GM18858 (cell line): ENCODE measurements at regions not wholly inside any gene's neighbourhood (a gene's known extent, or its start where the extent isn't known, plus 50 kb on each side); places are given as distances from the start of the nearest gene placed in this dataset.

Experiments
- ATAC-seq: cut with Tn5 transposase; IDR thresholded peaks from one replicate; pipeline ENCODE4 v1.9.1; 2021; ENCODE audit not compliant: unreplicated experiment

DNA sequence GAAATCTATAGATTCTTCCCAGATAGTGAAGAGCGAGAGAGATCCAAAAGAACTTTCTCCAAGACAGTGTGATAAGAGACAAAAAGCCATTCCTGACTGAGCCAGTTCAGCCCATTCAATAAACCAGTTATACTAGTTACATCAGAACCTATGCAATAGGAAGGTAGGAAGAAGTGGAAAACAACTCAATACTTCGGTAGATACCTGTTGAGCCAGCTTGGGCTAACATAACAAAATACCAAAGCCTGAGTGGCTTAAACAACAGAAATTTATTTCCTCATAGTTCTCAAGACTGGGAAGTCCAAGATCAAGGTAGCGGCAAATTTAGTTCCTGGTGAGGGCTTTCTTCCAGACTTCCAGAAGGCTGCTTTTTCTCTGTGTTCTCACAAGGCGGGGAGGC lies 214.5 kb upstream of the GRAMD2B start:
- ATAC-seq = no peak

DNA sequence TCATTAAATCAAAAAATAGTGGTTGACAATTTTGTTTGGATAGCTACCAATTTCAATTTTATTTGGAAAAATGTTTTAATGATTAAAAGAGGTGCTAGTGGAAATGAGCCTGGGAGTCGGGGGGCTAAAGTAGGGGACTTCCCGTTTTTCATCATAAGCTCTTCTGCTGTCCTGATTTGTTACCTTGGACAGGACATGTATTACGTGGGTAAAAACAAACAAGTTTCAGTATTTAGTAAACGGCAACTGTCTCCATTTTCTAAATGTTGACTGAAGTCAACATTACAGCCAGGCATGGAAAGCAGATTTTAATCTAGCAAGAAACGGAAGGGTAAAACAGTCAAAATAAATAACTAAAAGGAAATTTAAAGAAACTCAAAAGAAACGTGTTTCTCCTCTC lies 212.3 kb upstream of the GRAMD2B start:
- ATAC-seq = no peak

DNA sequence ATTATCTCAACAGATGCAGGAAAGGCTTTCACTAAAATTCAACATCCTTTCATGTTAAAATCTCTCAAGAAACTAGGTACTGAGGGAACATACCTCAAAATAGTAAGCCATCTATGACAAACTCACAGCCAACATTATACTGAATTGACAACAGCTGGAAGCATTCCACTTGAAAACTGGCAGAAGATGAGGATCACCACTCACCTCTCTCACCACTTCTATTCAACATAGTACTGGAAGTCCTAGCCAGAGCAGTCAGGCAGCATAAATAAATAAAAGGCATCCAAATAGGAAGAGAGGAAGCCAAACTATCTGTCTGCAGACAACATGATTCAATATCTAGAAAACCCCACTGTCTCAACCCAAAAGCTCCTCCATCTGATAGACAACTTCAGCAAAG lies 203.6 kb upstream of the GRAMD2B start:
- ATAC-seq = no peak

DNA sequence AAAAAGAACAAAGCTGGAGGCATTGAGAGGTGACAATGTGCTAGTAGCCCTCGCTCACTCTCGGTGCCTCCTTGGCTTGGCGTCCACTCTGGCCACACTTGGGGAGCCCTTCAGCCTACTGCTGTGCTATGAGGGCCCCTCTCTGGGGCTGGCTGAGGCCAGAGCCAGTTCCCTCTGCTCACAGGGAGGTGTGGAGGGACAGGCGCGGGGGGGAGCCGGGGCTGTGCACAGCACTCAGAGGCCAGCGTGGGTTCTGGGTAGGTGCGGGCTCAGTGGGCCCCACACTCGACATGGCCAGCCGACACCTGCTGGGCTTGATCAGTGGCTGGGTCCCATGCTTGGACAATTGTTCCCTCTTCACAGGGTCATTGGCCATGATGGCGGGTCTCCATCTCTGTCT lies 202.5 kb upstream of the GRAMD2B start:
- ATAC-seq = no peak

DNA sequence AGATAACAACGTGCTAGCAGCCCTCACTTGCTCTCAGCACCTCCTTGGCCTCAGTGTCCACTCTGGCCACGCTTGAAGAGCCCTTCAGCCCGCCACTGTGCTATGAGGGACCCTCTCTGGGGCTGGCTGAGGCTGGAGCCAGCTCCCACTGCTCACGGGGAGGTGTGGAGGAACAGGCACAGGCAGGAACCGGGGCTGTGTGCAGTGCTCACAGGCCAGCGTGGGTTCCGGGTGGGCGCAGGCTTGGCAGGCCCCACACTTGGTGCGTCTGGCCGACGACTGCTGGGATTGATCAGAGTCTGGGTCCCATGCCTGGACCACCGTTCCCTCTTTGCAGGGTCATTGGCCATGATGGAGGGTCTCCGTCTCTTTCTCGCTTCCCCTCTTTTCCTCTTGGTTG lies 194.3 kb upstream of the GRAMD2B start:
- ATAC-seq = no peak

DNA sequence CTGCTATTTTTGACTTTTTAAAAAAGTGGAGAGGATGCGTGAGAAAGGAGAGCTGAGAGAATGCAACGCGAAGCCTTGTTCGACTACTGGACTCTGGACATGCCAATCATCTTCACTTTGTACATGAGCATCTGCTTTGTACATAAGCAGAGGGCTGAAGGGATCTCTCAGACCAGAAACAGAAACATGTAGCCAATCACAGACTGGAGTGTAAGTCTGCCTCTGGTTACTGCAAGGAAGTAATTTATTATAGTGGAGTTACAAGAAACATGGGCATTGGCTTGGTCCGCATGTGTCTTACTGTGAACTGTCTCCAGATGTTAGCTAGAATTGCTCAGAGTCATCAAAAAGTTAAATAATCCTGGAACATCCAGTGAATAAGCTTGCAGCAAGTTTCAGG lies 190.0 kb upstream of the GRAMD2B start:
- no peak for ATAC-seq

- ATAC-seq = peak; percentile 51
These were observed 188.5 kb upstream of the GRAMD2B start for GRCh38 chr5:126234563-126235195.

DNA sequence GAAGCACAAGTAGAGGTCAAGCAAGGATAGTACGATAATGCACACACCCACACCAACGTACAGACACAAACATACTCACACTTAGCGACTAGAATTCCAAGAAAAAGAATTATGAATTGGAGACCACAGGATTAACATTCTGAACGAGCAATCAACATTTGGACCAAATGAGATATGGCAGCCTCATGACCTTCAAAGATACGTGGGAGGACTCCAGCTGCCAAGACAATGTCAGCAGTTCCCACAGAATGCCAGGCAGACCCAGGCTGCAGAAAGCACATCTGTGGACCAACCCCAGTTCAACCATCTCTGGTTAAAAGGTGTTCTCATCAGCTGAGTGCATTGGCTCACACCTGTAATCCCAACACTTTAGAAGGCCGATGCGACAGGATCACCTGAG lies 187.6 kb upstream of the GRAMD2B start:
- ATAC-seq = no peak

DNA sequence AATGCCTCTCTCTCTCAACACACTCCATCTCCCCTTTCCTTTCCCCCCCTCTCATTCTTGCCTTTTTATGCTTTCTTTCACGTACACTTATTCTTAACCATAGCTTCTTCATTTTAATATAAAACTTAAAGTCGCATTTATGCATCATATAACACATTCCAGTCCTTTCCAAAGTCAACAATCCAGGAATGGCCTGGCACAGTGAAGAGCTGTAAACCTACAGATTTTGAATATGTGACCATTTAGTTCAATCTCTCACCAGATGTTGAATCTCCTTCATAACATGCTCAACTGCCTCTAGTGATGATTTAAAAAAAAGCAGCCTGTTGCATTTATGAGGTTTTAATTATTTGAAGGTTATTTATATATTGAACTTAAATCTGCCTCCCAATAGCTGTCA lies 186.2 kb upstream of the GRAMD2B start:
- no peak for ATAC-seq

- no peak for ATAC-seq
These were observed 174.6 kb upstream of the GRAMD2B start for GRCh38 chr5:126248611-126249010.

DNA sequence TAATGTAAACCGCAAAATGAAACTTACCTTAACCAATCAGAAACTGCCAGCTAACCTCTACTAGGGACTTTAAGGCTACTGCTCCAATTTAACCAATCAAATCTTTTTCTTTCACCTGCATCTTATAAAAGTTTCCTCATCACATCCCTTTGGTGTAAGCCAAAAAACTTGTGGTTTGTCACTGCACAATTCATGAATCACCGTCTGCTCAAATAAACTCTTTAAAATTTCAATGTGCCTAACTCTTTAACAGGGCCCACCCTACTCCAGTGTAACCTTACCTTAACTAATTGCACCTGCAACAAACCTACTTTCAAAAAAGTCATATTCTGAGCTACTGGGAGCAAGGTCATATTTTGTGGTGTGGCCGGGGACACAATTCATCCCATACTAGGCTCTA lies 172.2 kb upstream of the GRAMD2B start:
- ATAC-seq = no peak

GRCh38 chr5:126253406-126253805 lies 169.8 kb upstream of the GRAMD2B start:
- no peak for ATAC-seq

- no peak for ATAC-seq
These were observed 159.5 kb upstream of the GRAMD2B start for GRCh38 chr5:126263591-126264184.

- ATAC-seq = no peak
These were observed 157.3 kb upstream of the GRAMD2B start for GRCh38 chr5:126265917-126266316.

DNA sequence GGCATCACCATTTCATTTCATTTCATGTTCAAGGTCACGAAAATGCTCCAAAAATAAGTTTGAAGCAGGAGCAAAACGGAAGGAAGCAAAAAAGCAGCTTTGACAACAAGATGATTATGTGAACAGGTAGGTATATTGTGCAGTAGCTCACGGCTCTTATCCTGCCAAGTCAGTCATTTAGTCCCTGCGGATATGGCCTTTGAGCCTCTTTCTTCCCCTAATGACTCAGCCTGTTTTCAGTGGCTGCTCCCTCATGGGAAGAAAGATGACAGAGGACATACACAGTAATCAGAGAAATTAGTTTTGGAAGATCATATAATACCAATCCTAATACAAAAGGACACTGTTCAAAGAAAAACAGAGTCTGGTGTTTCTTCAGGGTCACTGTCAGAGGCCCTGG lies 155.8 kb upstream of the GRAMD2B start:
- ATAC-seq = no peak

- ATAC-seq = no peak
These were observed 154.4 kb upstream of the GRAMD2B start for GRCh38 chr5:126268697-126269315.

DNA sequence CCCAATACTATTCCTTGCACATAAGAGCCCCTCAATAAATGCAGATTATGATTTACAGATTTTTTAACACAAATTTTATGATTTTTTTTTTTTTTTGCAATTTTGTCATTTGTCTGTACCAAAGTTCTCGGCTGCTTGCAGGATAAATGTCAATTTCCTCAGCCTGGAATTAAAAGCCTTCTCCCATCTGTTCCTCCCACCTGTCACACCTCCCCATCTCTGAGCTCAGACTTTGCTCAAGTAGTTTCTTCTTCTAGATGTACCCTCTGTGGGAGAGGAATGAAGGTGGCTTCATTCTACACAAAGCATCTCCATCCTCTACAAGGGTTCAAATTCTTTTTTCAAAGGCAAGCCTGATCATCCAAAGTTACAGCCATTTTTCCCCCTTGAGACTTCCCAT lies 153.7 kb upstream of the GRAMD2B start:
- no peak for ATAC-seq

- no peak for ATAC-seq
These were observed 152.1 kb upstream of the GRAMD2B start for GRCh38 chr5:126271141-126271540.

- no peak for ATAC-seq
These were observed 149.0 kb upstream of the GRAMD2B start for GRCh38 chr5:126274076-126274762.

GRCh38 chr5:126274763-126275125 lies 148.5 kb upstream of the GRAMD2B start:
- ATAC-seq = no peak

- no peak for ATAC-seq
These were observed 145.4 kb upstream of the GRAMD2B start for GRCh38 chr5:126277762-126278161.

DNA sequence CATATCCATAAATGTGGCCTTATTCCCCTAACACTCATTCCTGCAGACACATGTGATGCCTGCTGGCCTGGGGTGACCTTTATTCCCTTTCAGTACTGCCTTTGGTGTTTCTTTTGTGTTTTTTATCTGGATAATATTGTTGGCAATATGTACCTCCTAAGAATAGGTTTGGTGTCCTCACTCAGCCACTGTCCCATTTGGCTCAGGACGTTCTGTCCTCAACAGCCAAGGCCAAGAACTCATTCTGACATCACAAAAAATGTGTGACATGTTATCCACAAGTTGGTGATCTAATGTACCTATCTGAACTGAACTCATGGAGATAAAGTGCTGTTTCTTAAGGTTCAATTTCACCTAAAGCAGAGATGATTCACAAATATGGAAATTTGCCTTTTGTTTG lies 142.9 kb upstream of the GRAMD2B start:
- ATAC-seq = no peak
